Choroid plexus epithelial cell (primary cell): ENCODE measurements at regions not wholly inside any gene's neighbourhood (a gene's known extent, or its start where the extent isn't known, plus 50 kb on each side); places are given as distances from the start of the nearest gene placed in this dataset.
A peak's percentile ranks its signal among the peaks of the same experiment; 100 is the strongest.

ENCODE experiments used
- DNase-seq: peaks from one replicate; pipeline ENCODE4 v3.0.0-alpha.2; 2010; ENCODE audit warnings: low read depth
- H3K4me3 ChIP-seq: 2 replicates; pipeline ENCODE4 v1.5.1; 2011; ENCODE audit warnings: low read depth, mild to moderate bottlenecking, control low read depth, low read length, moderate library complexity
- TF ChIP-seq, protein P1 (sequence below): conservative IDR thresholded peaks from 2 replicates; pipeline ENCODE4 v1.5.1; 2011; ENCODE audit warnings: low read depth, mild to moderate bottlenecking, control low read depth, inconsistent platforms, low read length, moderate library complexity

DNA sequence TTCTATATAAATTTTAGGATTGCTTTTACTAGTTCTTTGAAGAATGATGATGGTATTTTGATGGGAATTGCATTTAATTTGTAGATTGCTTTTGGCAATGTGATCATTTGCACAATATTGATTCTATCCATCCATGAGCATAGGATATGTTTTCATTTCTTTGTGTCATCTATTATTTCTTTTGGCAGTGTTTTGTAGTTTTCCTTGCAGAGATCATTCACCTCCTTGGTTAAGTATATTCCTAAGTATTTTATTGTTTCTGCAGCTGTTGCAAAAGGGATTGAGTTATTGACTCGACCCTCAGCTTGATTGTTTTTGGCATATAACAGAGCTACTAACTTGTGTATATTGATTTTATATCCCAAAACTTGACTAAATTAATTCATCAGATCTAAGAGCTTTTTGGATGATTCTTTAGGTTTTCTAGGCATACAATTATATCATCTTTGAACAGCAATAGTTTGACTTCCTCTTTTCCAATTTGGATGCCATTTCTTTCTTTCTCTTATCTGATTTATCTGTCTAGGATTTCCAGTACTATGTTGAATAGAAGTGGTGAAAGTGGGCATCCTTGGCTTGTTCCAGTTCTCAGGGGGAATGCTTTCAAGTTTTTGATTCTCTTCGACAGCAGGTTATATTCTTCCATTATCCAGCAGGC, 668.1 kb downstream of the SLC16A7 start:
- TF ChIP-seq, protein P1, sequence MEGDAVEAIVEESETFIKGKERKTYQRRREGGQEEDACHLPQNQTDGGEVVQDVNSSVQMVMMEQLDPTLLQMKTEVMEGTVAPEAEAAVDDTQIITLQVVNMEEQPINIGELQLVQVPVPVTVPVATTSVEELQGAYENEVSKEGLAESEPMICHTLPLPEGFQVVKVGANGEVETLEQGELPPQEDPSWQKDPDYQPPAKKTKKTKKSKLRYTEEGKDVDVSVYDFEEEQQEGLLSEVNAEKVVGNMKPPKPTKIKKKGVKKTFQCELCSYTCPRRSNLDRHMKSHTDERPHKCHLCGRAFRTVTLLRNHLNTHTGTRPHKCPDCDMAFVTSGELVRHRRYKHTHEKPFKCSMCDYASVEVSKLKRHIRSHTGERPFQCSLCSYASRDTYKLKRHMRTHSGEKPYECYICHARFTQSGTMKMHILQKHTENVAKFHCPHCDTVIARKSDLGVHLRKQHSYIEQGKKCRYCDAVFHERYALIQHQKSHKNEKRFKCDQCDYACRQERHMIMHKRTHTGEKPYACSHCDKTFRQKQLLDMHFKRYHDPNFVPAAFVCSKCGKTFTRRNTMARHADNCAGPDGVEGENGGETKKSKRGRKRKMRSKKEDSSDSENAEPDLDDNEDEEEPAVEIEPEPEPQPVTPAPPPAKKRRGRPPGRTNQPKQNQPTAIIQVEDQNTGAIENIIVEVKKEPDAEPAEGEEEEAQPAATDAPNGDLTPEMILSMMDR: no peak
- DNase-seq: no peak
- H3K4me3 ChIP-seq: no peak overlapping the region

DNA sequence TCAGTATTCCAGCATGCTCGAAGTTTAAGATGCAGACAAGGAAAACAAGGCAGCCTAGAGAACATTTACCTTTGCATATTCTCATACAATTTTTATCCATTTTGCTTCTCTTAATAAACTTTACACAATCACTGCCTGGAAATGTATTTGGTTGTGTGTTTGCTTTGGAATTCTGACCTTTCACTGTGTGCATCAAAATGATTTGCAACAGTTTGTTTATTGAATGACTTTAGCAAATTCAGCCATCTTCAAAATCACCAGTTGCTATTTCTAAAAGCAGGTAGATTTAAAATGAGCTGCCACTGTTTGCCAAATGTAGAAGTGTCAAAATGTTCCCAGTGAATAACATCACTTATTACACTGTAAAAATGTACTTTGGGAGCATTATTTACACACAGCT, 669.9 kb downstream of the SLC16A7 start:
- H3K4me3 ChIP-seq: no peak overlapping the region
- TF ChIP-seq, protein P1: no peak
- no peak for DNase-seq

DNA sequence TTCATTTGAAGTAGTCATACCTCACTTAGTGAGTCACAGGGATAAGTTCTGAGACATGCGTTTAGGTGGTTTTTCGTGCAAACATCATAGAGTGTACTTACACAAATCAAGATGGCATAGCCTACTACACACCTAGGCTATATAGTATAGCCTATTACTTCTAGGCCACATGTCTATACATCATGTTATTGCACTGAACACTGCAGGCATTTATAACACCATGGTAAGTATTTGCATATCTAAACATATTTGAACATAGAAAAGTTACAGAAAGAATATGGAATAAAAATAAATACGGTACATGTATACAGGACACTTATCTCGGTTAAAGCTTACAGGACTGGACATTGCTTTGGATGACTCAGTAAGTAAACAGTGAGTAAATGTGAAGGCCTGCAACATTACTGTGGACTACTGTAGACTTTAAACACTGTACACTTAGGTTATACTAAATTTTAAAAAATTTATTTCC, 670.6 kb downstream of the SLC16A7 start:
- no peak overlapping the region for H3K4me3 ChIP-seq
- DNase-seq: peak; percentile 86
- TF ChIP-seq, protein P1: no peak

DNA sequence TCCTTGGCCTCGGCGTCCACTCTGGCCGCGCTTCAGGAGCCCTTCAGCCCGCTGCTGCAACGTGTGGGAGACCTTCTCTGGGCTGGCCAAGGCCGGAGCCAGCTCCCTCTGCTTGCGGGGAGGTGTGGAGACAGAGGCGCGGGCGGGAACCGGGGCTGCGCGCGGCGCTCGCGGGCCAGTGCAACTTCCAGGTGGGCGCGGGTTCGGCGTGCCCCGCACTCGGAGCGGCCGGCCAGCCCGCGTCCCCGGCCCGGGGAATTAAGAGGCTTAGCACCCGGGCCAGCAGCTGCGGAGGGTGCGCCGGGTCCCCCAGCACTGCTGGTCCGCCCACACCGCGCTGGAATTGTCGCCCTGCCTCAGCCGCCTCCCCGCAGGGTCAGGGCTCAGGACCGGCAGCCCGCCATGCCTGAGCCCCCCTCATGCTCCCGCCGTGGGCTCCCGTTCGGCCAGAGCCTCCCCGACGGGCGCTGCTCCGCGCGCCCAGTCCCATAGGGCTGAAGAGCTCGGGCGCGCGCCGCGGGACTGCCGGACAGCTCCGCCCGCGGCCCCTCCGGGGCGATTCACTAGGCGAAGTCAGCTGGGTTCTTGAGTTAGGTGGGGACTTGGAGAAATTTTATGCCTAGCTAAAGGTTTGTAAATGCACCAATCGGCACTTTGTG, 673.9 kb downstream of the SLC16A7 start:
- DNase-seq: no peak
- TF ChIP-seq, protein P1: no peak

DNA sequence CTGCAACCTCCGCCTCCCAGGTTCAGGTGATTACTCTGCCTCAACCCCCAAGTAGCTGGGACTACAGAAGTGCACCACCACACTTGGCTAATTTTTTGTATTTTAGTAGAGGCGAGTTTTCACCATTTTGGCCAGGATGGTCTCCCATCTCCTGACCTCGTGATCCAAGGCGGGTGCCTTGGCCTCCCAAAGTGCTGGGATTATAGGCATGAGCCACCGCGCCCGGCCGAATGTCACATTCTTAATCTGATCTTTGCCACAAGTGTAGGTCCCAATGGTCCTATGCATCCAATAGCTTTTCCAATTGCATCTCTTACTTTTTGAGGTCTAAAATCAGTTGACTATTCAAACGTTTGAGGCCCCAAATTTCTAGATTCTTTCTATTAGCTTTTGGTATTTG, 676.0 kb downstream of the SLC16A7 start:
- no peak for DNase-seq
- H3K4me3 ChIP-seq: no peak overlapping the region
- TF ChIP-seq, protein P1: no peak

More for the DNA sequence above, 673.9 kb downstream of the SLC16A7 start:
- H3K4me3 ChIP-seq: no peak overlapping the region

DNA sequence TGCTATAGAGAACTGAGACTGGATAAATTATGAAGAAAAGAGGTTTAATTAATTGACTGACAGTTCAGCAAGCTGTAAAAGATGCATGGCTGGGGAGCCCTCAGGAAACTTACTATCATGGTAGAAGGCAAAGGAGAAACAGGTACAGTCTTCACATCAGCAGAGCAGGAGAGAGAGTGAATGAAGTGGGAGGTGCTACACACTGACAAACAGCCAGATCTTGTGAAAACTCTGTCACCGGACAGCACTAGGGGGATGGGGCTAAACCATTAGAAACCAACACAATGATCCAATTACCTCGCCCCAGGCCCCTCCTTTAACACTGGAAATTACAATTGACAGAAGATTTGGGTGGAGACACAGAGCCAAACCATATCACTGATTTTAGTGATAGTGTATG, 682.4 kb downstream of the SLC16A7 start:
- DNase-seq: no peak
- H3K4me3 ChIP-seq: no peak overlapping the region
- TF ChIP-seq, protein P1: no peak

DNA sequence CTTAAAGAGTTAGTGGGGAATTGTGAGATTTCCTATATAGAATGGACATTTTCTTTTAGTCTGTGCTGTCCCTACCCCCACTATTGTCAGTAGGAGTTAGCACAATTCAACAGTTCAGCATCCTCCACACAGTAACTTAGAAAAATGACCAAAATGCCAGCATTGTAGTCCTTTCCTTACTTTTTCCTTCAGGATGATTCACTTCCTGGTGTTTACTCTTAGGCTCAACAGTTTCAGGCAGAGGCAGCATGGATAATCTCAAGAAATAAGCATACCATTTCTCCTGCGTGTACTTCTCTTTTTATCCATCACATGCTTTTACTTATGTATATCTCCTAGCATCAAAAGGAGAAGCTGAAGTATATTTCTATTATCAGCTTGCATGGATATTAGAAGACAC, 683.4 kb downstream of the SLC16A7 start:
- TF ChIP-seq, protein P1: no peak
- peak; percentile 33 for DNase-seq
- no peak overlapping the region for H3K4me3 ChIP-seq
